GM12878 (cell line): ENCODE measurements at regions not wholly inside any gene's neighbourhood (a gene's known extent, or its start where the extent isn't known, plus 50 kb on each side); places are given as distances from the start of the nearest gene placed in this dataset.

Experiments used
- CEBPZ ChIP-seq: fragments of 150-350 bp; IDR thresholded peaks from 2 replicates; pipeline ENCODE4 v1.6.1; 2016; ENCODE audit warnings: low read depth, low read length
- CHD4 ChIP-seq: fragments of 200-600 bp; sonication (generic); IDR thresholded peaks from 2 replicates; pipeline ENCODE4 v1.6.1; 2016; ENCODE audit warnings: mild to moderate bottlenecking
- FOS ChIP-seq: IDR thresholded peaks from 3 replicates; pipeline ENCODE4 v1.6.1; 2011; ENCODE audit warnings: borderline replicate concordance; ENCODE audit not compliant: insufficient read length; ENCODE audit errors: extremely low read depth
- FOXK2 ChIP-seq: fragments of 450-650 bp; IDR thresholded peaks from 2 replicates; pipeline ENCODE4 v1.6.1; 2017; ENCODE audit warnings: mild to moderate bottlenecking, moderate library complexity
- IKZF1 ChIP-seq: fragments of 450-650 bp; conservative IDR thresholded peaks from 2 replicates; pipeline ENCODE4 v1.6.1; 2017; ENCODE audit warnings: antibody characterized with exemption, mild to moderate bottlenecking
- IKZF2 ChIP-seq, 2 experiments: fragments of 450-650 bp; IDR thresholded peaks; 2 replicates each; pipeline ENCODE4 v1.6.1; 2017; ENCODE audit warnings: mild to moderate bottlenecking in 2 of 2, moderate library complexity in 2 of 2
- MYC ChIP-seq: IDR thresholded peaks from 2 replicates; pipeline ENCODE4 v1.6.1; 2011; ENCODE audit warnings: mild to moderate bottlenecking, low read length, moderate library complexity, inconsistent platforms; ENCODE audit not compliant: insufficient read depth, insufficient replicate concordance, insufficient read length, severe bottlenecking
- NFIC ChIP-seq: IDR thresholded peaks from 2 replicates; pipeline ENCODE4 v1.6.1; 2012; ENCODE audit warnings: low read depth, mild to moderate bottlenecking, inconsistent platforms, low read length, moderate library complexity
- NR2F1 ChIP-seq: fragments of 450-650 bp; conservative IDR thresholded peaks from 2 replicates; pipeline ENCODE4 v1.6.1; 2017; ENCODE audit warnings: mild to moderate bottlenecking
- RAD51 ChIP-seq: fragments of 450-650 bp; IDR thresholded peaks from 2 replicates; pipeline ENCODE4 v1.6.1; 2016; ENCODE audit warnings: moderate library complexity, mild to moderate bottlenecking, inconsistent platforms
- SMAD5 ChIP-seq: IDR thresholded peaks from 2 replicates; pipeline ENCODE4 v1.6.1; 2016; ENCODE audit warnings: antibody characterized with exemption, low read depth
- SPI1 ChIP-seq: IDR thresholded peaks from 2 replicates; pipeline ENCODE4 v1.6.1; 2011; ENCODE audit warnings: low read depth, mild to moderate bottlenecking, low read length, moderate library complexity, borderline replicate concordance; ENCODE audit not compliant: insufficient read depth
- ZNF24 ChIP-seq: fragments of 450-650 bp; IDR thresholded peaks from 2 replicates; pipeline ENCODE4 v1.6.1; 2017; ENCODE audit warnings: antibody characterized with exemption, mild to moderate bottlenecking
- TF ChIP-seq, protein P1 (sequence below): fragments of 450-650 bp; IDR thresholded peaks from 2 replicates; pipeline ENCODE4 v1.6.1; 2017; ENCODE audit warnings: low read depth, mild to moderate bottlenecking, moderate library complexity
- TF ChIP-seq, protein P2 (sequence below): IDR thresholded peaks from 2 replicates; pipeline ENCODE4 v1.6.1; 2012; ENCODE audit warnings: low read length, inconsistent platforms
- TF ChIP-seq, protein P3 (sequence below): IDR thresholded peaks from 2 replicates; pipeline ENCODE4 v1.6.1; 2011; ENCODE audit warnings: borderline replicate concordance, low read depth, mild to moderate bottlenecking, moderate library complexity, low read length; ENCODE audit not compliant: insufficient read depth, poor library complexity, severe bottlenecking

GRCh38 chrX:88424071-88424470 lies 323.0 kb upstream of the CPXCR1 start (continued):
- TF ChIP-seq NR2F1 (peak; percentile 33; the same call in 1 of the 2 replicates), CHD4 (no peak), RAD51 (no peak), IKZF2 (IDR thresholded peaks at IDR 0.05) (peak; percentile 51 to 56; a peak in 3 of 4 replicates), IKZF1 (0 out of 2 replicates have a peak, but pooled peaks have one; percentile 23), SPI1 (peak; percentile 59; the same call in 1 of the 2 replicates), ZNF24 (no peak), FOXK2 (no peak), FOS (no peak), CEBPZ (no peak), NFIC (no peak), MYC (no peak), SMAD5 (no peak)
- TF ChIP-seq, protein P1, sequence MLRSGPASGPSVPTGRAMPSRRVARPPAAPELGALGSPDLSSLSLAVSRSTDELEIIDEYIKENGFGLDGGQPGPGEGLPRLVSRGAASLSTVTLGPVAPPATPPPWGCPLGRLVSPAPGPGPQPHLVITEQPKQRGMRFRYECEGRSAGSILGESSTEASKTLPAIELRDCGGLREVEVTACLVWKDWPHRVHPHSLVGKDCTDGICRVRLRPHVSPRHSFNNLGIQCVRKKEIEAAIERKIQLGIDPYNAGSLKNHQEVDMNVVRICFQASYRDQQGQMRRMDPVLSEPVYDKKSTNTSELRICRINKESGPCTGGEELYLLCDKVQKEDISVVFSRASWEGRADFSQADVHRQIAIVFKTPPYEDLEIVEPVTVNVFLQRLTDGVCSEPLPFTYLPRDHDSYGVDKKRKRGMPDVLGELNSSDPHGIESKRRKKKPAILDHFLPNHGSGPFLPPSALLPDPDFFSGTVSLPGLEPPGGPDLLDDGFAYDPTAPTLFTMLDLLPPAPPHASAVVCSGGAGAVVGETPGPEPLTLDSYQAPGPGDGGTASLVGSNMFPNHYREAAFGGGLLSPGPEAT, result 0 out of 2 replicates have a peak, but pooled peaks have one; percentile 24
- TF ChIP-seq, protein P2, sequence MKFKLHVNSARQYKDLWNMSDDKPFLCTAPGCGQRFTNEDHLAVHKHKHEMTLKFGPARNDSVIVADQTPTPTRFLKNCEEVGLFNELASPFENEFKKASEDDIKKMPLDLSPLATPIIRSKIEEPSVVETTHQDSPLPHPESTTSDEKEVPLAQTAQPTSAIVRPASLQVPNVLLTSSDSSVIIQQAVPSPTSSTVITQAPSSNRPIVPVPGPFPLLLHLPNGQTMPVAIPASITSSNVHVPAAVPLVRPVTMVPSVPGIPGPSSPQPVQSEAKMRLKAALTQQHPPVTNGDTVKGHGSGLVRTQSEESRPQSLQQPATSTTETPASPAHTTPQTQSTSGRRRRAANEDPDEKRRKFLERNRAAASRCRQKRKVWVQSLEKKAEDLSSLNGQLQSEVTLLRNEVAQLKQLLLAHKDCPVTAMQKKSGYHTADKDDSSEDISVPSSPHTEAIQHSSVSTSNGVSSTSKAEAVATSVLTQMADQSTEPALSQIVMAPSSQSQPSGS, result no peak
- TF ChIP-seq, protein P3, sequence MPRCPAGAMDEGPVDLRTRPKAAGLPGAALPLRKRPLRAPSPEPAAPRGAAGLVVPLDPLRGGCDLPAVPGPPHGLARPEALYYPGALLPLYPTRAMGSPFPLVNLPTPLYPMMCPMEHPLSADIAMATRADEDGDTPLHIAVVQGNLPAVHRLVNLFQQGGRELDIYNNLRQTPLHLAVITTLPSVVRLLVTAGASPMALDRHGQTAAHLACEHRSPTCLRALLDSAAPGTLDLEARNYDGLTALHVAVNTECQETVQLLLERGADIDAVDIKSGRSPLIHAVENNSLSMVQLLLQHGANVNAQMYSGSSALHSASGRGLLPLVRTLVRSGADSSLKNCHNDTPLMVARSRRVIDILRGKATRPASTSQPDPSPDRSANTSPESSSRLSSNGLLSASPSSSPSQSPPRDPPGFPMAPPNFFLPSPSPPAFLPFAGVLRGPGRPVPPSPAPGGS, result no peak
